ENCODE measurements at regions not wholly inside any gene's neighbourhood (a gene's known extent, or its start where the extent isn't known, plus 50 kb on each side); places are given as distances from the start of the nearest gene placed in this dataset.

GRCh38 chr4:184528051-184528450 lies 53.7 kb upstream of the IRF2 start:
- no peak for DNase-seq

- no peak for DNase-seq
These were observed 51.9 kb upstream of the IRF2 start for GRCh38 chr4:184526228-184526627.
